ENCODE measurements at regions not wholly inside any gene's neighbourhood (a gene's known extent, or its start where the extent isn't known, plus 50 kb on each side); places are given as distances from the start of the nearest gene placed in this dataset.

- TF ChIP-seq, protein P1, sequence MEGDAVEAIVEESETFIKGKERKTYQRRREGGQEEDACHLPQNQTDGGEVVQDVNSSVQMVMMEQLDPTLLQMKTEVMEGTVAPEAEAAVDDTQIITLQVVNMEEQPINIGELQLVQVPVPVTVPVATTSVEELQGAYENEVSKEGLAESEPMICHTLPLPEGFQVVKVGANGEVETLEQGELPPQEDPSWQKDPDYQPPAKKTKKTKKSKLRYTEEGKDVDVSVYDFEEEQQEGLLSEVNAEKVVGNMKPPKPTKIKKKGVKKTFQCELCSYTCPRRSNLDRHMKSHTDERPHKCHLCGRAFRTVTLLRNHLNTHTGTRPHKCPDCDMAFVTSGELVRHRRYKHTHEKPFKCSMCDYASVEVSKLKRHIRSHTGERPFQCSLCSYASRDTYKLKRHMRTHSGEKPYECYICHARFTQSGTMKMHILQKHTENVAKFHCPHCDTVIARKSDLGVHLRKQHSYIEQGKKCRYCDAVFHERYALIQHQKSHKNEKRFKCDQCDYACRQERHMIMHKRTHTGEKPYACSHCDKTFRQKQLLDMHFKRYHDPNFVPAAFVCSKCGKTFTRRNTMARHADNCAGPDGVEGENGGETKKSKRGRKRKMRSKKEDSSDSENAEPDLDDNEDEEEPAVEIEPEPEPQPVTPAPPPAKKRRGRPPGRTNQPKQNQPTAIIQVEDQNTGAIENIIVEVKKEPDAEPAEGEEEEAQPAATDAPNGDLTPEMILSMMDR (IDR thresholded peaks at IDR 0.05; ENCODE audit: low read length): no peak
- no peak for TF ChIP-seq EZH2 (IDR thresholded peaks at IDR 0.05; ENCODE audit: borderline replicate concordance, low read length)
These were observed 93.6 kb downstream of the LEPR start for GRCh38 chr1:65514041-65514440.
